MV-4-11 (cell line): ENCODE measurements at regions not wholly inside any gene's neighbourhood (a gene's known extent, or its start where the extent isn't known, plus 50 kb on each side); places are given as distances from the start of the nearest gene placed in this dataset.
"Not testable (repeated sequence)": the region's sequence is repeated elsewhere in the genome, so short reads cannot be mapped to it uniquely, and the experiment has no call there.

Experiments used
- DNase-seq: peaks from one replicate; lab custom pipeline; 2025; lab: John Stamatoyannopoulos, UW

- not testable (repeated sequence) for DNase-seq
These were observed 182.8 kb upstream of the NECTIN3 start for GRCh38 chr3:110888625-110889375.

DNA sequence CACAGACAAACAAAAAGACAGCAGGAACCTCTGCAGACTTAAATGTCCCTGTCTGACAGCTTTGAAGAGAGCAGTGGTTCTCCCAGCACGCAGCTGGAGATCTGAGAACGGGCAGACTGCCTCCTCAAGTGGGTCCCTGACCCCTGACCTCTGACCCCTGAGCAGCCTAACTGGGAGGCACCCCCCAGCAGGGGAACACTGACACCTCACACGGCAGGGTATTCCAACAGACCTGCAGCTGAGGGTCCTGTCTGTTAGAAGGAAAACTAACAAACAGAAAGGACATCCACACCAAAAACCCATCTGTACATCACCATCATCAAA lies 182.3 kb upstream of the NECTIN3 start:
- DNase-seq: not testable (repeated sequence)

GRCh38 chr3:110894574-110894973 lies 177.0 kb upstream of the NECTIN3 start:
- no peak for DNase-seq

- DNase-seq: no peak
These were observed 176.6 kb upstream of the NECTIN3 start for GRCh38 chr3:110895054-110895453.

DNA sequence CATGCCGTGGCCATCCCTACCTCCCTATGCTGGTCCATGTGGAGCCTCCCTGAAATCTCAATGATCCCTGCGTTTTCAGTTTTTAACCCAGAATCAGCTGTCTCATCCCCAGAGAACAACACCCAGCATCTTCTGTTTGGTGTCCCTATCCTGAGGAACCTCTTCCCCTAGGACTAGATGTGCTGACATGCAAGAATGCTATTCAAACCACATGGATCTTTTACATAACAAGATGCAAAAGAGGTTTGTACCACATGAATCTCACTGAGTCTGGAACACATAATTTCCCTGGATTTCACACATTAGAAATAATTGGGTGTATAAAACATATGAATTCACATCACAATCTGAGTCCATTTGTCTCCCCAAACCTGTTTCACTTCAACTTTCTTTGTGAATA lies 174.6 kb upstream of the NECTIN3 start:
- no peak for DNase-seq

GRCh38 chr3:110900576-110900975 lies 171.0 kb upstream of the NECTIN3 start:
- DNase-seq: no peak

DNA sequence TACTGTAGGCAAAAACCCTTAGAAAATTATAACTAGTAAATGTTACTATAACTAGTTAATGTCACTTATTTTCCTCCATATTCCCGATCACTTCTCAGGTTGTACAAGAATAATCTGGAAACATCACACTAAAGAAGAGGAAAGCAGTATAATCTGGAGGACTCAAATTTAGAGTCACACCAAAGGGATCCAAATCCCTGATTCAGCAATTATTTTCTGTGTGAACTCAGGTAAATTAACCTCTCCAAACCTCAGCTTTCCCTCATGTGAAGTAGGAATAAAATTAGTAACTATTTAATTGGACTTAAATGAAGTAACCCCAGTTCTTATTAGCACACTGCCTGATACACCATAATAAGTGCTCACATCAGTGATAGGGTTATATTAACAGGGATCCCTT lies 170.1 kb upstream of the NECTIN3 start:
- DNase-seq: no peak

GRCh38 chr3:110902453-110903085 lies 169.0 kb upstream of the NECTIN3 start:
- DNase-seq: no peak

DNA sequence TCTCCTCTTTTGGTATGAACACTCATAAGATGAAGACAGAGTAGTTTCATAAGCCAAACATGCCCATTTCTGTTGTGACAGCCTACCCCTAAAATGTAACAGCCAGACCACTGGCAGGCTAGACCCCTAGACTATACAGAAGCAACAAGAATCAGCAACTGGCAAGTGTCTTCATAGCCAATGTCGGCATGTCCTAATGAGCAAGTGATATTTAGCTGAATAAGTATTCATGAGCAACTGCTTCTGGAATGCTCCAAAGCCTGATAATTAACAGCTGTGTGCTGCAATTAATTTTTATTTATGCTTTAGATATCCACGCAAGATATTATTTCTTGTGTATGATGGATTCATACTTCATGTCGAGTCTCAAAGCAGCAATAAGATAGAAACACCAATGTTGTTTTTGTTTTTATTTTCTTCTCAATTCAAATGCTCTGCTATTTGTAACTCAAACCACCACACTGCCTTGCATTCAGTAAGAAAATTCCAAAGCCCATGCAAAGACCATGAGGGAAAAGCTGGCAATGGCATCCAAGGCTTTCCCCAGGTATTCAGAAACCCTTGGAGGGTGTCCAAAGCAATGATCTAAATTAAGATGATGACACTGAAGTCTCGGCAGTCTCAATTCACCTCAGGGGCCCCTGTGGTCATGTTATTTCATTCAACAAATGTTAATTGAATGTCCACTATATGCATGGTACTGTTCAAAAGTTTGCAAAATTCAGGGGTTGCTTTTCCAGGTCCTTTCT lies 167.7 kb upstream of the NECTIN3 start:
- DNase-seq: no peak

GRCh38 chr3:110904520-110904890 lies 167.1 kb upstream of the NECTIN3 start:
- DNase-seq: no peak

- DNase-seq: no peak
These were observed 166.5 kb upstream of the NECTIN3 start for GRCh38 chr3:110905121-110905520.

DNA sequence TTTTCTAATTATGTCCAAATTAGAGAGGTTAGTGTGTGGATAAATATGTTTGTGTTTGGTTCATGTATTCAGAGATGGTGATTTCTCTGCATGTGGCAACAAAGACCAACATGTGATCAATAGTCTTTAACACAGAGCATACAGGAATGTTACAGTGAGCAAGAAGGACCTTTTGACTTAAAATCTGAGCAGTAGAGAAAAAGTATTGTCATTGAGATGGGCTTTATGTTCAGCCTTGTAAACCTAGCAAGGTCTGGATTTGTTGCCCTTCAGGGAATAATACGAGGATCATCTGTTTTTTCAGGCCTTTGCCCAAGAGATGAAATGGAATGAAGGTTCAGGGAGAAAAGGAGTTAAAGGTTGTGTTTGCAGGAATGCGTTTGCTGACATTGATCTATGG lies 161.8 kb upstream of the NECTIN3 start:
- no peak for DNase-seq

DNA sequence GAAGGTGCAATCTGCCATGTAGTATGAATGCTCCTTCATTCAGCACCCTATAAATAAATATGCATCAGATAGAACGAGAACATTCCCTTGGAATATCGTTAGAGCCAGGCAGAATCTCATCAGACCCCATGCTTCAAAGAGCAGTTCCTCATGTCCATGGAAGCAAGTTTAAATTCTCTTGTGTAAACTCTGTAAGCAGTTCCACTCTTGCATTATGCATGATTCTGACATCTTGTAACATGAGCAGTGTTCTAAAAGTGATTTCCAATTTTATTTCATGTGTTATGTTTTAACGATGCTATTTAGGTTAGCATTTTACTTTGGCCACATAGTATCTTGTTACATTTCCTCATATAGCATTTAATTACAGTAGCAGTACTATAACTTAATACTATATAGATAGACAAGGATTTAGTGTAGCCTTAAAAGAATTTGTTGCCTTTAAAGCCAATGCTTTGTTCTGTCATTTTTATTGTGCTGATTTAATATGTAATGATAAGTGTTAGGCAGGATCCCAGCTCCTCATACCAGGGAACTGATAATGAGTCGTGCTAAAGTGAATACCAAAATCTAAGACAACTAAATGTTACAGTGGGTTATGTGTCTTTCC lies 161.2 kb upstream of the NECTIN3 start:
- DNase-seq: no peak

DNA sequence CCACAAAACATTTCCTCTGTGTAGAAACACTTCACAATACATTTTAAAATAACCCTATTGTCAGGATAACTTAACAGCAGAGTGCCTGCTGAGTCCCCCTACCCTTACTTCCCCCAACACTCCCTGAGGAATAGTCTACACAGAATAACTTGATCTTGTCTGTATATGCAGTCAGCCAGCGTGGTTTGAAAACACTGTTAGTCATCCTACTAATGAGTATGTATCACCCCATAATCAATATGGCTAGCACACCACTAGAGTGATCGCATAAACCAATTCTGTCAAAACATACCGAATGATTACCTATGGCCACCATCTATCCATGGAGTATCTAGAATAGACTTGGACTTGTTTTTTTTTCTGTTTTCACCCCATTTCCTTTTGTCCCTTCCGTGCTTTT lies 152.7 kb upstream of the NECTIN3 start:
- DNase-seq: no peak

- DNase-seq: no peak
These were observed 145.8 kb upstream of the NECTIN3 start for GRCh38 chr3:110925798-110926197.

- DNase-seq: no peak
These were observed 143.5 kb upstream of the NECTIN3 start for GRCh38 chr3:110928016-110928662.

DNA sequence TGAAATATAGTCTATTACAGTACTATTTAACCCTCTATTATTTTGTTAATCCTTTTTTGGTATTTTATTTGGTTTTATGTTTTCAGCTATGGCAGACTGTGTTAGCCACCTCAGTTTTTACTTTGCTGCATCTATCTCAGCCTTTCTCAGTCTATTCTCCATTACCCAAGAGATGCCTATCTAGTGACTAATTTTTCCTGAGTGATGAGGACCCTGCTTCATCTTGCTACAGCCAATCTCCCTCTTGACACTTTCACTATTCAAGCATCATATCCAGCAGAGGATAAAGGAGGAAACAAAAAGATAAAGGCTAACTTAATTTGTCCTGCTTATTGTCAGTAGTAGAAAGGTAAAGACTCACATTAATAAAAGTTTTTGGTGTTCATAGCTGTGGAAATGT lies 141.8 kb upstream of the NECTIN3 start:
- no peak for DNase-seq

DNA sequence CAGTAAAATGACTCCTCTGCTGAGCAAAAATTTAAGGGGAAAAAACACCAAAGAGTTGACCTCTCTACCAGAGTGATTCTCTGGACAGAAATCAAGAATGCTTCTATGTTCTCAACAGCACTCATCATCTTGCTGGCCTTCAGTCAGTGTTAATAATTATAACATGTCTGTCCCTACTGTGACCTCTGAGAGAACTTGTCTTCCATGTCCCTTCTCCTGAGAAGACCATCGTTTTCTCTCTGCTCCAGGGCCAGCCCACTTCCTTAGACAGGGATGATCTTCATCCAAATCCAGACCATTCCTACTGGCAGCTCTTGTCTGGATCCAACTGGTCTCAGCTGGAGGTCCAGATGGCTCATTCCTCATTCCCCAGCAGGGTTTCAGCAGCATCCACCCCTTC lies 139.0 kb upstream of the NECTIN3 start:
- no peak for DNase-seq

- no peak for DNase-seq
These were observed 137.7 kb upstream of the NECTIN3 start for GRCh38 chr3:110933821-110934426.

DNA sequence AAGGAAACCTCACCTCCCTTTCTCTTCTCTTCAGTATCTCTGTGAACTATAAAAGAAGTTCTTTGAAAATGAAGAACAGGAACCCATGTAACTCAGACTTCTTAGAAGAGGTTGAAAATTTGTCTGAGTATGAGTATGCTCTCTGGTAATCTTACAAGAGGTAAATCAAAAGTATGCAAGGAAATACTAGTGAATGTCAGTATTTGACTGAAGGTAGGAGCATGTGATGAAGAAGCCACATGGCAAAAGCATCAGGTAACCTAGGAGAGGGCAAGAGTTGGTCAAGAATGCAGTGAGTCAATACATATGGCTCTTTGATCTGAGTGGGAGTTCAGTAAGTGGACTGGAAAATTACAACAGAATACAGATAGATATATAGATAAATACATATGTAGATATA lies 133.0 kb upstream of the NECTIN3 start:
- DNase-seq: no peak

GRCh38 chr3:110940055-110940454 lies 131.6 kb upstream of the NECTIN3 start:
- no peak for DNase-seq

GRCh38 chr3:110944782-110945181 lies 126.8 kb upstream of the NECTIN3 start:
- DNase-seq: no peak
